BJ (cell line): ENCODE measurements at regions not wholly inside any gene's neighbourhood (a gene's known extent, or its start where the extent isn't known, plus 50 kb on each side); places are given as distances from the start of the nearest gene placed in this dataset.

ENCODE experiments used
- CTCF ChIA-PET: fragments of 350-600 bp; formaldehyde crosslinking; extraction: SDS; loops from one replicate; lab custom pipeline; 2021; ENCODE audit warnings: antibody characterized with exemption, inconsistent platforms; lab: Yijun Ruan, JAX
- POLR2A ChIA-PET: fragments of 300-600 bp; sonication (Branson Sonifier 250); formaldehyde crosslinking; extraction: SDS; loops from one replicate; lab custom pipeline; 2021; ENCODE audit warnings: antibody characterized with exemption; lab: Charles Lee
- DNase-seq: peaks from one replicate; pipeline ENCODE4 v3.0.0-alpha.2; 2011; ENCODE audit warnings: low read depth
- H3K27me3 ChIP-seq: 2 replicates; pipeline ENCODE4 v1.6.0; 2011; ENCODE audit warnings: low read length; ENCODE audit not compliant: control insufficient read depth, insufficient read depth
- H3K36me3 ChIP-seq: 2 replicates; pipeline ENCODE4 v1.5.1; 2011; ENCODE audit warnings: low read length; ENCODE audit not compliant: control insufficient read depth, insufficient read depth
- H3K4me3 ChIP-seq: 2 replicates; pipeline ENCODE4 v1.5.1; 2011; ENCODE audit warnings: low read depth, mild to moderate bottlenecking, control low read depth, low read length
- TF ChIP-seq, protein P1 (sequence below): IDR thresholded peaks from 2 replicates; pipeline ENCODE4 v1.5.1; 2011; ENCODE audit warnings: low read depth, mild to moderate bottlenecking, control low read depth, inconsistent platforms, low read length, moderate library complexity; ENCODE audit not compliant: insufficient read depth

DNA sequence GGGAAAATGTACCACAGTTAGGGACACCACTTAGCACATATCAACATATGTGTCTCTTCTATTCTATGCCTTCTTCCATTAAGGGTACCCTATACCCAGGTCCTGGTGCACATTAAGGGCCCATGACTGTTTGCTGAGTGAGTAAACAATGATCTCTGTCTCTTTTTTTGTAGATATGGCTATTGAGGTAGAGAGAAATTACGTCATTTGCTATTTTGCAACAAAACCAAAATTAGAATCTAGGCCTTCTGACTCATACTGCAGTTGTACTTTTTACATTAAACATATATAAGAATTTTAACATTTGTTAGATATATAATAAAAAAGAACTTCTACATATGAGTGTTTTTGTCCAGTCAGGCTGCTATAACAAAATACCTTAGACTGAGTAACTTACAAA lies 683.2 kb upstream of the LRRN3 start:
- ChIA-PET POLR2A (no interaction called here), CTCF (no interaction called here)
- TF ChIP-seq, protein P1, sequence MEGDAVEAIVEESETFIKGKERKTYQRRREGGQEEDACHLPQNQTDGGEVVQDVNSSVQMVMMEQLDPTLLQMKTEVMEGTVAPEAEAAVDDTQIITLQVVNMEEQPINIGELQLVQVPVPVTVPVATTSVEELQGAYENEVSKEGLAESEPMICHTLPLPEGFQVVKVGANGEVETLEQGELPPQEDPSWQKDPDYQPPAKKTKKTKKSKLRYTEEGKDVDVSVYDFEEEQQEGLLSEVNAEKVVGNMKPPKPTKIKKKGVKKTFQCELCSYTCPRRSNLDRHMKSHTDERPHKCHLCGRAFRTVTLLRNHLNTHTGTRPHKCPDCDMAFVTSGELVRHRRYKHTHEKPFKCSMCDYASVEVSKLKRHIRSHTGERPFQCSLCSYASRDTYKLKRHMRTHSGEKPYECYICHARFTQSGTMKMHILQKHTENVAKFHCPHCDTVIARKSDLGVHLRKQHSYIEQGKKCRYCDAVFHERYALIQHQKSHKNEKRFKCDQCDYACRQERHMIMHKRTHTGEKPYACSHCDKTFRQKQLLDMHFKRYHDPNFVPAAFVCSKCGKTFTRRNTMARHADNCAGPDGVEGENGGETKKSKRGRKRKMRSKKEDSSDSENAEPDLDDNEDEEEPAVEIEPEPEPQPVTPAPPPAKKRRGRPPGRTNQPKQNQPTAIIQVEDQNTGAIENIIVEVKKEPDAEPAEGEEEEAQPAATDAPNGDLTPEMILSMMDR = no peak
- Histone ChIP-seq H3K36me3 (no peaks in the 10 kb centered on the region), H3K4me3 (no peak overlapping the region), H3K27me3 (no peaks in the 10 kb centered on the region)
- DNase-seq = no peak

DNA sequence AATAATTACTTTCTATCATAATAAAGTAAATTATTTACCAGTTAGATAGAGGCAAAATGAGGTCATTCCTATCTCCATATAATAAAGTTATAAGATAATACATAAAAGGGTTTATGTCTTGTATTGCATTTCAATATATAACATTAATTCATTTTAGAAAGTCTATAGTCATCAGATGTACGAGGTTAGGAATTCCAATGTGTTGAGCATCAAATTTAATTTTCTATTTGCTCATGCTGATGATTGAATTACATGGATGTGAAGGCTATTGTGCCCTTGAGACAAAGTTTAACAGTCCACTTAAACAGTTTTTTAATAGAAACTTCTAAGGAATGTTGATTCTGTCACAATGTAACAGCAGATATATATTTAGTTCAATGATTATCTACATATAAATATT lies 678.3 kb upstream of the LRRN3 start:
- no peak for DNase-seq
- no peaks in the 10 kb centered on the region for H3K27me3 ChIP-seq
- H3K36me3 ChIP-seq = no peaks in the 10 kb centered on the region
- POLR2A ChIA-PET = no interaction called here
- no peak overlapping the region for H3K4me3 ChIP-seq
- TF ChIP-seq, protein P1 = no peak
- CTCF ChIA-PET = no interaction called here

DNA sequence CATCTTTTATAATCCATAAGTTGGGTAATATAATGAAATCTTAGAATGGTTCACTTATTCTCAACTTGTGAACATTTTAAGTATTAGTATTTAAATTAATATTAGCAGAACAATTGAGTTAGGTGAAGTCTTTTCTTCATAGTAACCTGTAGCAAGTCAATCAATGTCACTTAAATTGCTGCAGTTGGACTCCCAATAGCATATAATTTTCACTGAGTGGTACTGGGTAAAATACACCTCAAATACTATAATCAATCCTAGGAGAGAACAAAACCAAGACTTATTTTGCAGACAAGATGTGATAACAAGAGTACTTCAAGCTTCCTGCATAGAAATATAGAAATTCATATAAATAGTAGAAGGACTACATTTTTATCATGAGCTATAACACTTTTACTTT lies 677.9 kb upstream of the LRRN3 start:
- DNase-seq = no peak
- POLR2A ChIA-PET = no interaction called here
- no peak overlapping the region for H3K4me3 ChIP-seq
- no peaks in the 10 kb centered on the region for H3K36me3 ChIP-seq
- TF ChIP-seq, protein P1 = no peak
- CTCF ChIA-PET = no interaction called here
- no peaks in the 10 kb centered on the region for H3K27me3 ChIP-seq

DNA sequence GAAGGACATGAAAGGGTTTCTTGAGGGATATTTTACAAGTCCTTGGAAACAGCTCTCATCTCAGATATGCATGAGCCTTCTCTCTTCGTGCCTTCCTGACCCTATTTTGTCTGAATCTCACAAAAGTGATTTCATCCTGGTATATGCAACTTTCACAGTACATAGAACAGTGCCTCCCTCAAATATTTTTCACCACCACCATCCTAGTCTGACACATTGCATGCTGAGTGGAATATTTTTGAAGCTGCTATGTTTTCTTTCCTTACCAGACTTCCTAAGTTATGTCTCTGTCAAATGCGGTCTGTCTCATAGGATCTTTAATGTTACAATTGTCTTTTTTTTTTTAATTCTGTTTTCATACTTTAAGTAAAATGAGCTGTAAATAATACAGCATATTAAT lies 673.3 kb upstream of the LRRN3 start:
- H3K27me3 ChIP-seq = no peaks in the 10 kb centered on the region
- TF ChIP-seq, protein P1 = no peak
- POLR2A ChIA-PET = no interaction called here

DNA sequence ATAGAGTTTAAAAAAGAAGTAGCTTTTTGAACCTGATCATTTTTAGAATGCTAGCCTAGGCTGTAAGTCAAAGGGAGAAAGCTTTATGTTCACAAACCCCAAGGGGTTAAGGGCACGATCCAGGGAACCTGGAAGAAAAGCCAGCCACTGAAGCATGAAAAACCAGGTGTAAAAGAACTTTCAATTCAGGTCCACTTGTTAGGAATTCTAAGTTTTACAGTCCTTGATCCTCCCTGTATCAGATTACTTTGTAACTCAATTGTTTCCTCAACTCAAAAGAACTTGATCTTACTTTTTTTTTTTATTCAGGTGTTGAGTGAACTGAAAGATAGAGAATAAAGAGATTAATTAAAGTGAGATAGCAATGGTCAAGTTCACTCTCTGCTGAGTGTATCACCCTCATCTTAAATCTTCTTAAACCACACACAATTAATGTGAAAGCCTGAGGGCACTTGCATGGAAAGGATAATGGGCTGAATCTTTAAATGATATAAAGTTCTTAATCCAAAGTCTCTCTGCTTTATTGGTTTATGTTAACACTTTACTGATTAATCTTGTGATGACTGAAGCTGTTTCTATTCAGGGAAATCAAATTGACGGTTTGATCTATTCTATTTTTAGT lies 672.2 kb upstream of the LRRN3 start:
- Histone ChIP-seq H3K27me3 (no peaks in the 10 kb centered on the region), H3K36me3 (no peaks in the 10 kb centered on the region), H3K4me3 (no peak overlapping the region)
- TF ChIP-seq, protein P1 = no peak
- CTCF ChIA-PET = no interaction called here
- no peak for DNase-seq
- POLR2A ChIA-PET = no interaction called here

More for the DNA sequence above, 673.3 kb upstream of the LRRN3 start:
- Histone ChIP-seq H3K36me3 (no peaks in the 10 kb centered on the region), H3K4me3 (no peak overlapping the region)
- no peak for DNase-seq
- CTCF ChIA-PET = interaction anchor here (0.6 kb wide), 2 partner anchors 102 to 522 kb away, joined by 3 read pairs; no protein-coding TSS in a partner anchor
